ENCODE measurements at regions not wholly inside any gene's neighbourhood (a gene's known extent, or its start where the extent isn't known, plus 50 kb on each side); places are given as distances from the start of the nearest gene placed in this dataset.

GRCh38 chr2:163834841-163835240, 99.0 kb upstream of the FIGN start:
- no peak for DNase-seq (ENCODE audit: low spot score)

GRCh38 chr2:163834221-163834620, 98.4 kb upstream of the FIGN start:
- no peak for DNase-seq (ENCODE audit: low spot score)

GRCh38 chr2:163828771-163829170, 93.0 kb upstream of the FIGN start:
- DNase-seq (ENCODE audit: low spot score) = no peak

GRCh38 chr2:163822033-163822432, 86.2 kb upstream of the FIGN start:
- DNase-seq (ENCODE audit: low spot score) = no peak

- DNase-seq (ENCODE audit: low spot score) = no peak
These were observed 77.2 kb upstream of the FIGN start for GRCh38 chr2:163812926-163813520.

- no peak for DNase-seq (ENCODE audit: low spot score)
These were observed 72.6 kb upstream of the FIGN start for GRCh38 chr2:163808406-163808805.

- no peak for DNase-seq (ENCODE audit: low spot score)
These were observed 66.5 kb upstream of the FIGN start for GRCh38 chr2:163802284-163802683.

GRCh38 chr2:163801486-163801885, 65.7 kb upstream of the FIGN start:
- DNase-seq (ENCODE audit: low spot score) = no peak

GRCh38 chr2:163800951-163801381, 65.2 kb upstream of the FIGN start:
- no peak for DNase-seq (ENCODE audit: low spot score)

GRCh38 chr2:163799807-163800206, 64.0 kb upstream of the FIGN start:
- DNase-seq (ENCODE audit: low spot score) = no peak

GRCh38 chr2:163794635-163795034, 58.8 kb upstream of the FIGN start:
- DNase-seq (ENCODE audit: low spot score) = no peak

Measured in RKO (cell line).